CD4-positive, alpha-beta T cell treated with Interferon alpha-2 for 1 hour (primary cell): ENCODE measurements at regions not wholly inside any gene's neighbourhood (a gene's known extent, or its start where the extent isn't known, plus 50 kb on each side); places are given as distances from the start of the nearest gene placed in this dataset.
"Not testable (repeated sequence)": the region's sequence is repeated elsewhere in the genome, so short reads cannot be mapped to it uniquely, and the experiment has no call there.

Experiments
- DNase-seq, 2 donors: peaks; one replicate each; pipeline ENCODE4 v3.0.0-alpha.2; 2020 to 2022

DNA sequence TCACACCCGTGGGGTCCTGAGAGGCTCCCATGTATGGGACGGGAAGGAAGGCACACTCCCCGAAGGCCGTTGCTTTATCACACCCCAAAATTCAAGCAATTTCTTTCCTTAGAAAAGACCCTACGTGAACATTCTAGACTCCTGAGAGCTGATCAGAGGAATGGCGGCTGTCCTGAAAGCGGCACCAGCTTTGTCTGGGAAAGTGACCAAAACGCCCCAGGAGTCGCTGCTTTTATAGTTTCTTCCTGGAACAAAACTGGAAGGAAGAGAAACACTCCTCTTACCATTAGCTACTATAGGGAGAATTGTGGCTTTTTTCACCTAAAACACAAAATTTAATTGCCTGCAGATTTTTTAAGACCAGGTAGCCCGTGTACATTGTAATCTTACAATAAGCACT lies 261.8 kb upstream of the RNF32 start:
- no peak for DNase-seq

DNA sequence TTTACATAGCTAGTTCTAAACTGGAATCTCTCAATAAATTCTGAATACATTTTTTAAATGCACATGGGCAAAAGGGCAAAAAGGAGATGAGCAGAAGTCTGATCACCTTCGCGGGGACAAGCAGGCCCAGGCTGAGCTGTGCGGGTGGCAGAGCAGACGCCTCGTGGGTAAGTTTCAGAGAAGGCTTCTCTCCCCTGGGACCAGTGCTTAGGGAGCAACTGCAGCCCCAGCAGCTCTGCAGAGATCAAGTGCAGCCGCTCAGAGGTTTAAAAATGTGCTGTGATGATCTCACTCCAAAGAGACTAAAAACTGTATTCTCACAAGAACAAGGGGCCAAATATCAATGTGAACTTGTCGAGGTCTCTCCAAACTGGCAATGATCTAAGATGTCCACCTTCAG lies 264.3 kb upstream of the RNF32 start:
- no peak for DNase-seq

DNA sequence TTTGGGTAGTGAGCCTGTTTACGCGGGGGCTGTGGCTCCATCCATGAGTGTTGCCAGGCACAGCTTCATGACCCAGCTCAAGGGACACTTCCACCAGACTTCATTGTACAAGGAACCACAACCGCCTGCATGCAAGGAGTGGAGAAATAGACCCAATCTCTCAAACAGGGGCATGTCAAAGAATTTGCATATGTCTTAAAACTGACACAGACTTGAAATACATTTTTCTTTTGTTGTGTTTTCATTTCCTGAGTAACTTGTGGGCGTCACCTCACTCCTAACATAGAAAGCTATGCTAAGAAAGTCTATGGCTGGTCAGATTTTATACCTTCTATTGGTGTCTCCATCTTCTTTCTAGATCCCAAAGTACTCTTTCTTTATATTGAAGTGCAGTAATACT lies 266.2 kb upstream of the RNF32 start:
- DNase-seq = no peak

DNA sequence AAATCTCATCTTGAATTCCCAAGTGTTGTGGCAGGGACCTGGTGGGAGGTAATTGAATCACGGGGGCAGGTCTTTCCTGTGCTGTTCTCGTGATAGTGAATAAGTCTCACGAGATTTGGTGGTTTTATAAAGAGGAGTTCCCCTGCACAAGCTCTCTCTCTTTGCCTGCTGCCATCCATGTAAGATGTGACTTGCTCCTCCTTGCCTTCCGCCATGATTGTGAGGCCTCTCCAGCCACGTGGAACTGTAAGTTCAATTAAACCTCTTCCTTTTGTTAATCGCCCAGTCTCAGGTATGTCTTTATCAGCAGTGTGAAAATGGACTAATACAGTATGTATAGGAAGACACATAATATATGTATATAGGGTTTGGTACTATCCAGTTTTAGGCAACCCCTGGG lies 270.6 kb upstream of the RNF32 start:
- not testable (repeated sequence) for DNase-seq

DNA sequence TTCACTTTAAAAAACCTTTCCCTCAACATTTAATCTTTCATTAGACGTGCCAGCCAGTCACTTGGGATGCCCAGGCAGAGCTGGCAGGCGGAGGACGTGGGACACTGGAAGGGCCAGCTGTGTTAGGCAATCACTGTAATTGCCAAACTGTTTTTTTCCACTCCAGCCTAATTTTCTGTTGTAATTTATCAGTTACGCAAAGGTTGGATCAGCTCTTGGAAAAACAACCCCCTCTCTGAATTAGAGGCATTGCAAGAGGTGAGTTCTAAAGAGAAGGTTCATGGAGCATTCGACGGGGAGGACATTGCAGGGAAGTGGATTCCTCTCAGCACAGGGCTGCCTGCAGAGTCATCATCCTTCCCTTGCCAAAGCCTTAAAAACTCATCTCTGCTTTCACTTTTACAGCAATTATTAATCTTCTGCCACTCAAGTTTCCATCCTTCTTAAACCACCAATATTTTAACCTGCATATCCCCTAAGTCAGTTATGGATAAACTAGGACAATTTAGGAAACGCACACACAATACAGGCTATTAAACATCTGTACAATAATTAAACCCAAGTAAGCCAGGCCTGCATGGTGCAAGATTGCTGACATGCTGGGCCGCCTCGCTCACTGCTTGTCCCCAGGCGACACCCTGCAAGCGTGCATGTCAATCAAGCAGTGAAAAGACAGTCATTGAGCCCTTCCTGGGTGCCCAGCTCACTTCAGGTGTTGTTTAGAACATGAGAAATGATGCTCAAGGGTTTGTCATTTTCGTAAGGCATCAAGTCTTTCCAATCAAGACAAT lies 272.3 kb upstream of the RNF32 start:
- no peak for DNase-seq

DNA sequence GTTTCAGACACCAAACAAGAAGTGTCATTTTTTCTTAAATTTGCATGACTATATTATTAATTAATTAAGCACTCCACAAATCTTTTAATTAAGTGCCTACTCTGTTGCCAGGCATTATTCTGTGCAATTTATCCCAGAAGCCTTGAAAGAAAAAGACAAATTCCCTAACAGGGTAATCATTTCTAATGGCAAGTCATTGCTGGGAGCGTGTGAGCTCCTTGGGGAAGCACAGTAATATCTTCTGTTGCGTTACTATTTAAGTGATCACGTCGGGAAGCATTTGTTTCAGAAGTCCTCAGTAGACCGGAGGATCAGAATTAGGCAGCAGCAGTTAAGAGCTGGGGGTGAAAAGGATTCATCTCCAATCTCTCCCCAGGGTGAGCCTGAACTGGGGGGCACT lies 276.8 kb upstream of the RNF32 start:
- no peak for DNase-seq

DNA sequence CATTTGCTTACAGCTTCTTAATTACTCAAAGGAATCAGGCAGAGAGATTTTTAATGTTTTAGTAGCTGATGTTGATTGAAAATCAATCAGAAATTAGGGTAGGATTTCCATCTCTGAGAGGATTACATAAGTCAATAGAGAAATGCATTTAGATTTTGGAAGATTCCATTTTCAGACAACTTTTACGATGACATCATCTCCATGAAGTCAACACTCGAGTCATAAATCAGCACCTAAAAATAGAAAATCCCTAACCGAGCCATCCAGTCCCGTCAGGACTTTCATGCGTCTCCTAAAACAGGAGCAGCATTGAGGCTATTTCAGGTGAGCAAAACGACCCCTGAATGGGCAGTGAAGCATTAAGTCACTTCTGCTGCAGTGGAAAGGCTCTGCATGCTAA lies 279.7 kb upstream of the RNF32 start:
- no peak for DNase-seq

DNA sequence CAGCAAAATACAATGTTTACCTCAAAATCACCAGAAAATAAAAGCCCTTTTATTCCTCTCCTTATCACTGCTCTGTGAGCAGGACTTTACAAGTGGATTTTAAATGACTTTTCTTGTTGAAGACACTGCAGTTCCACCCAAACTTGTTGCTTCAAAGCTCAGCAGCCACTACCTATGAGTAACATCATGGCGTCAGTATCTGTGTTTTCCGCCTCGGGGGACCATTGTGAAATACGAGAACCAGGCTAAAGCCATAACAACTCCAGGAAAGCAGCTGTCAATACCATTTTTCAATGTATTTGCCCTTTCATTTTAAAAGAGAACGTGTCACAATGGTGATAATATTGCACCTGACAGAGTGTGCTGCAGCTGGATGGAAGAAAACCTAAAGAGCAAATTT lies 284.0 kb upstream of the RNF32 start:
- DNase-seq = no peak

DNA sequence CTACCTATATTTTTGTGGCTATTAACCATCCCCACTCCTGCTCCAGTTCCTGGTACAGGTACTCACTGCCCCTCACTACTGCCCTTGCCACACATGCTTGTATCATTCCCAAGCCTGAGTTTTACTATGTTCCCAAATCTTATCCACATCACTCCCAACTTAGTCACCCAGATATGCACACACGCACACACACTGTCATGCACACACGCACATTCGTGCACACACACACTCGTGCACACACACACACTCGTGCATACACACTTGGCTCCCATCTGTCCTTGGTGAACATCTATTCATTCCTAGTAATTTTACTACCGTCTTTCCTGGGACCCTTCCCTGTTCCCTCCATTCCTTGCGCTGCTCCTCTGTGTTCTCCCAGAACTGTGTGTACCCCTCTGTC lies 287.2 kb upstream of the RNF32 start:
- DNase-seq = no peak

DNA sequence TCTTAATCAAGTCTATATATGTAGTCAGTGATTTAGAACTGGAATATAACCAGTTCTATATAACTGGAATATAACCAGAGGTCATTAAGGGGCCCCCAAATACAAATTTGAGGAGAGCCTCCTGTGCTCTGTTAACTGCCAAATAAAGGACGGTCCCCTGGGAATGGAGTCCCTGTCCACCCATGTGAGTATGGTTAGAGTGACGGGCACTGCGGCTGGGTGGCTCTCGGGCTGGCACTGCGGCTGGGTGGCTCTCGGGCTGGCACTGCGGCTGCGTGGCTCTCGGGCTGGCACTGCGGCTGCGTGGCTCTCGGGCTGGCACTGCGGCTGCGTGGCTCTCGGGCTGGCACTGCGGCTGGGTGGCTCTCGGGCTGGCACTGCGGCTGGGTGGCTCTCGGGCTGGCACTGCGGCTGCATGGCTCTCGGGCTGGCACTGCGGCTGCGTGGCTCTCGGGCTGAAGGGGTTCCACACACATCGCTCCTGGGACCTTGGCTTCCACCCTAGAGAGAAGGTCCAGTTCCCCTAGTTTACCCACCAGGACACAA lies 292.8 kb upstream of the RNF32 start:
- not testable (repeated sequence) for DNase-seq

DNA sequence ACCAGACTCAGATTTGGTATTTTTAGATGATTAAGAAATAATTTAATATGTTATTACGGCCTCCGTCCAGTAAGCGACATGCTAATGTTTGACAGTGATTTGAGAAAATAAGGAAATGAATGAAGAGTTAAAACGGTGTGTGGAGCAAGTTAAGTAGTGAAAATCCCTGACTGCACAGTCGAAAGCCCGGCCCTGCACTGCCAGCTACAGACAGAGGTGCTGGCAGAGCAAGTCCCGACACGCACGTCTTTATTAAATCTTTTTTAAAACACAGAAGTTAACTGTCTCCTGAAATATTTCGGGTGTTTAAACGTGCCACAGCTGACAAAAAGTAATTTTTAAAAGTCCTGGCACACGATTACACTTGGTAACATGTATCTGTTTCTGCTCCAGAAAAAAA lies 293.4 kb upstream of the RNF32 start:
- no peak for DNase-seq

DNA sequence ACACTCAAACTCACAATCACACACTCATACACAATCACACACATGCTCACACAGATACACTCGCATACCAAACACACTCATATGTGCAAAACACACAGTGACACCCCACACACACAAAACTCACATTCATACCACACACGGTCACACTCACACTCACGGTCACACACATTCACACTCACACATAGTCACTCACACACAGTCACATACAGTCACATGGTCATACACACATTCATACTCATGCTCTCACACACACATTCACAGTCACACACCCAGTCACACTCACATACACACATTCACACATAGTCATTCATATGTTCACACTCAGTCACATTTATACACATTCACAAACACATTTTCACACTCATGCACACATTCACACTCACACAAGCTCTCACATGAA lies 296.0 kb upstream of the RNF32 start:
- no peak for DNase-seq

DNA sequence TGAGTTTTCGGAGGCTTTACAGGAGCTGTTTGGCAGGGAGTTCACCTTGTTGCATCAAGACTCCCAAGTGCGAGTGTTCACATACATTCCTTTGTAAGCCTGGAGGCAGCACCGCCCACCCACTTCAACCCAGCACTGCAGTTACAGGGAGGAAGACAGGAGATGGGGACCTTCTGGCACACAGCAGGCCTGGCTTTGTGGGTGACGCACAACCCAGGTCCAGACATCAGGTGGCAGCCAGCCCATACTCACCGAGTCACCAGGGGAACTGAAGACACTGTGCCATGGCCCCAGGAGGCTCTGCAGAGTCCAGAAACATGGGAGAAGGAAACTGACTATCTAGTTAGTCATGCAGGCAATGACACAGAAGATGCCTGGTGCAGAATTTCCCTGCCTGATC lies 305.9 kb upstream of the RNF32 start:
- no peak for DNase-seq

DNA sequence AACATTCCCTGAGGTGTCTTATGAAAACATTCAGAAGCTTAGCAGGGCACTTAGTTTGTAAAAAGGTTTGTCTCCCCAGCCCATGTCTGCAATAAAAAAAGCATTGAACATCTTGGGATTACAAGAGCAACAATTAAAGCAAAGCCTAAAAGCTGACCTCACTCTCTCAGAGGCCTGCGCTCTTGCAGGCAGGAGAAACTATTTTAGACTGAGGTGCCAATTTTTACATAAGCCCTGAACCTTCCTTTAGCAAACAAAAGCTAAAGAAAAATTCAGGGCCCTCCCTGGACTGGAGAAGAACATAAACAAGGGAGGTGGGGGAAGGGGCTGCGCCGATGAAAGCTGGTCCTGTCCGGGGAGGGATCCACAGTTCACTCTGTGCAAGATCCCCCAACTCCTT lies 312.7 kb upstream of the RNF32 start:
- no peak for DNase-seq

DNA sequence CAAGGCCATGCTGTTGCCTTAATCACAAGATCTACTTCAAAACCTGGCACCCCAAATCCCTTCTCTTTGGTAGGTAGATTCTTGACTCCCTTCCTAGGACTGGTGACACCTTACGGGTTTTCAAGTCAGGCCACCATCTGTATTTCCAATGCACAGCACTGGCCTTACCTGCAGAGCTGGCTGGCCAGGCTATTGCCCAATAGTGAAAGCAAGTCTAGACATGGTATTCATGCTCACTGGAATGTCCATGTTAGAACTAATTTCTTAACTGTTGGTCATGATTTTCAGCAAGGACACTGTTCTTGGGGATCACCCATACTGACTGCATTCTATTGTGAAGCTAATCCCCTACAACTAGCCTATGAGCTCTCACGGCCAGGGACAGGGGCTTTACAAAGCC lies 313.1 kb upstream of the RNF32 start:
- DNase-seq = no peak

DNA sequence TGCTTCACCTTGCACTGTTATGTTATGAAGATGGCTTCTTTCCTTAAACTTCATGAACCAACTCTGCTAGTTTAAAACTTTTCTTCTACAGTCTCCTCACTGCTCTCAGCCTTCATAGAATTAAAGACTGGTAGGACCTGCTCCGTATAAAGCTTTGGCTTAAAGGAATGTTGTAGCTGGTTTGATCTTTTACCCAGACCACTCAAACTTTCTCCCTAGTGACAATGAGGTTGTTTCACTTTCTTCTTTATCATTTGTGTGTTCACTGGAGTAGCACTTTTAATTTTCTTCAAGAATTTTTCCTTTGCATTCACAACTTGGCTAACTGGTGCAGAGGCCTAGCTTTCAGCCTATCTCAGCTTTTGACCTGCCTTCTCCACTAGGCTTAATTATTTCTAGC lies 316.4 kb upstream of the RNF32 start:
- DNase-seq = no peak

DNA sequence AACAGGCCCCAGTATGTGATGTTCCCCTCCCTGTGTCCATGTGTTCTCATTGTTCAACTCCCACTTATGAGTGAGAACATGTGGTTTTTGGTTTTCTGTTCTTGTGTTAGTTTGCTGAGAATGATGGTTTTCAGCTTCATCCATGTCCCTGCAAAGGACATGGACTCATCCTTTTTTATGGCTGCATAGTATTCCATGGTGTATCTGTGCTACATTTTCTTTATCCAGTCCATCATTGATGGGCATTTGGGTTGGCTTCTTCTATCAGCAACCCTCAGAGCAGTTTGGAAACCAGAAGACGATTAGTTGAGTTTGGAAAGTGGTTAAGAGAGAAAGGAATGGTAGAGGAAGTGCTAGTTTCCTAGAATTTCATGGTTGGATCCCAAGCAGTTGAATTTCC lies 319.1 kb upstream of the RNF32 start:
- not testable (repeated sequence) for DNase-seq

DNA sequence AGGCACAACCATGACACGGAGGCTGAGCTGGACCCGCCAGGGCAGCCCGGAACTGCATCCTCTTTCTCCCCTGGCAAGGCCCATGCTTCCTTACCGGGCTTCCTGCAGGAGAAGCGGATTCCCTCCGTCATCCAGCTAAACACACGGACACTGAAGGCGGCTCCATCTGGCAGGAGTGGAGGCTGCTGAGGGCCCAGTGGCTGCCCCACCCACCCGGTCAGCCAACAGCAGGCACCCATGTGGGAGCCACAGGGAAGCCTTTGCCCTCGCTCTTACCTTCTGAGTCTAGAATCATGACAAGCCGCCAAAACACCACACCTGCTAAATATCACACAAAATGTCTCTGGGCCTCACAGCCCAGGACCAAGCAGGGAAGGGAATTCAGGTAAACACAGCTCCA lies 321.6 kb upstream of the RNF32 start:
- no peak for DNase-seq

DNA sequence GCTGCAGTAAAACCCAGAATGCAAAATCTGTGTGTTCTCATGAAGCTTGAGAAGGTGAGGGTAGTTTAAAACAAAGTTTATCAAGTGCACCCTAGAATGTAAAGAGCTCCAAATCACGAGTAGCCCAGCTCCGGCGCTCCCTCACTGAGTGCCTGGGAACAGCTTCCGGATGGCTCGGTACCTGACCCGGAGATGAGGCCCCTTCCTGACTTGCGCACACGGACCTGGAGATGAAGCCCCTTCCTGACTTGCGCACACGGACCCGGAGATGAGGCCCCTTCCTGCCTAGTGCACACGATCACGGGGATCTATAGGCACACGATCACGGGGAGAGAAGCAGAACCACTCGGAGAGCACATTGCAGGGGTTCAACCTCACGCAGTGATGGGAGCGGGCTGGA lies 322.1 kb upstream of the RNF32 start:
- no peak for DNase-seq

DNA sequence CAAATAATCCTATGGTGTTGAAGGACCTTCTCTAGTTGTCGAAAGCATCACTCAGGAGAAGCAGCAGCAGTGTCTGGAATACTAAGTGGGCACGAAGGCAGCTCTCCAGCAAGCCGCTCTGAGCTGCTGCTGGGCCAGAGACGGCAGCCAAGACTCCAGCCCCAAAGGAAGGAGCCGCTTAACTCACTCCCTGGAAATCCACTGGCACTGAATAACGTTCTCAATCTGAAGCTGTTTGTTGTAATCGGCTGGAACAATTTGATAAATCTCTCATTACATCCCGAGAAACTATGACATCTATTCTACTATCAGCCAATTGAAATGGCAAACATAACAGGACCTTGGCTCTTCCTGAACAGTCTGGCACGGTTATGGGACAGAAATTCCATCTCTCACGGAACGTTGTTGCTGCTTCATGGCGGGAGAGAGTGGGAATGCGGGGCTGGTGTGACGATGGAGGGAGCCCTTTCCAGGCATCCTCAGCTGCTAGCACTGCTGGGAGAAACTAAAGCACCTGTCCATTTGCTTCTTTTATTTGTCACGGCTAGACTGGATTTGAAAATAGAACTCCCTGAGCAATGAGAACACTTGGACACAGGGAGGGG lies 331.5 kb upstream of the RNF32 start:
- DNase-seq = no peak

DNA sequence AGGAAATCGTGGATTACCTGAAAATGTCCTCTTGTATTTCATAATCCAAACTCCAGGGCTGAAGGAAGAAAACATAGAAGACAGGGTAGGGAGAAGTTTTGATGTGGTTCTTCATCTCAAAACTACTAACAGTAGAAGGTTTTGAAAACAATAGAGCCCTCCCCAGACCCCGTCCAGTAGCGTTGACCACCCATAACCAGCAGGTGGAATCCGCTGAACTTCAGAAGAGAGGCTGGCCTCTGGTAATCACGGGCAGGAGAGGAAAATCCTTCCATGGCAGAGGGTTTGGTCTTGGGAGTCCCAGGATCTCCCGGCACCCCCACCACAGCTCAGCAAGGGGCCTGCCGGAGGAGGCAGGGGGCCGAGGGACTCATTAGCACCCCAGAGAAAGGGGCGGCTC lies 333.4 kb upstream of the RNF32 start:
- DNase-seq = no peak

DNA sequence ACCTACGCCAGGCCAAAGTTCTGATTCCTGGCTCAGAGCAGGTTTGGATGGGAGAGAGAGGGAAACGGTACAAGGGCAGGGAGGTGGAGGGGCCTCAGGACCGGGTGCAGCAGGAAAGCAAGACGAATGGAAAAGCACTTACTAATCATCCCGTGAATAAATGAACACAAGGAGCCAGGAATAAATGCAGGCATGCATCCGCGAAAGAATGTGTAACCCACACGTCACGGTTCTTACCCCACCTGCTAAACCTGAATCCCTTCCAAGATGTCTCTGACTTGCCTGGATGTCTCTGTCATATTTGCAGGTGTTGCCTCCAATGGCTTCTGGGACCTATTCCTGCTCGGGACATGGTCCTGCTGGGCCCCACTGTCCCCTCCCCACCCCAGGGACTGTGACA lies 335.2 kb upstream of the RNF32 start:
- no peak for DNase-seq

DNA sequence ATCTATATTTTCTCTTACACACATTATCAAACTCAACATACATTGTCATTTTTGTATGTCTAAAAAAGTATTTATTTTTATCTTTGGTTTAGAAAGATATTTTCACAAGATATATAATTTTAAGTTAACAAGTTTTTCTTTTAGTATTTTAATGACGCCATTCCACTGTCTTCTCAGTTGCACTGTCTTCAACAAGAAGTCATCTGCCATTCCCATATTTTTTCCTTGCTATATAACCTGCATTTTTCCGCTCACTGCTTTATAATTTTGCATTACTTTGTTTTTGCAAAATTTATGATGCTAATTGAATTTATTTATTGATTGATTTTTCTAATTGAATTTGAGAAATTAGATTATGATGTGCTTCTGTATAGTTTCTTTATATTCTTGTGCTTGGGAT lies 357.8 kb upstream of the RNF32 start:
- DNase-seq = no peak

DNA sequence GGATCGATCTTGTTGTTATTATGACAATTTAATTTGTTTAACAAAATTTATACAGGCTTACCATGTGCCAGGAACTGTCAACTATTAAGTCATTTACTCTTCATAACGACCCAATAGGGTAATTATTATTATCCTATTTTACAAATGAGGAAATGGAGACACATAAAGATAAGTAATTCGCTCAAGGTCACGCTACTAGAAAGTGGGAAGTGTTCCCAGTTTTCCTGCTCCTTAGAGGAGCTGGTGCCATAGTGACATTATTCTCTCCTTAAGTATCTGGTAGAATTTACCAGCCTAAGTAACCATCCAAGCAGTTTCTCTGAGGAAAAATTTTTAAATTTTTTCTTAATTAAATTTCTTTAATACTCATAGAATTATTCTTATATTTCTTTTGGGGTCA lies 360.9 kb upstream of the RNF32 start:
- DNase-seq = no peak

DNA sequence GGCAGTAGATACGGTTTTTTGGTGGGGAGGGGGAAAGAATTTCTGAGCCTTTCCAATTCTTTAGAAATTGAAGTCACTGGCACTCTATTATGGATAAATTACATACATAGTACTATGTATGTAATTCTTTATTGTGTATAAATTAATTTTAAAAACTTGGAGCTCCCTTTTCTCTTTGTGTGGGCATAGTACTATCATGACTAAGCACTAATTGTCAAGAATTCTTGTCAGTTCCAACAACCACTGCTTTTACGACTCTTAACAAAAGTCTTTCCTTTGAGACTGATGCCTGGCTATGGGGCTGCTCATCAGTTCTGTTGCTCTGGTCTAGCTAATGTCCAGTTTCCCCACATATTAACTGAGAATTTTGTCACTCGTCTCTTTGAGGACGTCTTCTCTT lies 365.3 kb upstream of the RNF32 start:
- no peak for DNase-seq
